BLaER1 (cell line): ENCODE measurements at regions not wholly inside any gene's neighbourhood (a gene's known extent, or its start where the extent isn't known, plus 50 kb on each side); places are given as distances from the start of the nearest gene placed in this dataset.
"Not testable (repeated sequence)": the region's sequence is repeated elsewhere in the genome, so short reads cannot be mapped to it uniquely, and the experiment has no call there.

Experiments used
- H3K27ac ChIP-seq: shearing (Covaris generic); formaldehyde crosslinking; 2 replicates; pipeline ENCODE4 v1.8.1; 2022
- H3K27me3 ChIP-seq: shearing (Covaris generic); formaldehyde crosslinking; 2 replicates; pipeline ENCODE4 v1.8.1; 2022
- H3K36me3 ChIP-seq: shearing (Covaris generic); formaldehyde crosslinking; 2 replicates; pipeline ENCODE4 v1.8.1; 2022
- H3K4me1 ChIP-seq: shearing (Covaris generic); formaldehyde crosslinking; 2 replicates; pipeline ENCODE4 v1.8.1; 2022
- H3K4me2 ChIP-seq: shearing (Covaris generic); formaldehyde crosslinking; 2 replicates; pipeline ENCODE4 v1.8.1; 2022
- H3K4me3 ChIP-seq: shearing (Covaris generic); formaldehyde crosslinking; 2 replicates; pipeline ENCODE4 v1.8.1; 2022
- H3K9ac ChIP-seq: shearing (Covaris generic); formaldehyde crosslinking; 2 replicates; pipeline ENCODE4 v1.8.1; 2022
- H3K9me3 ChIP-seq: shearing (Covaris generic); formaldehyde crosslinking; 2 replicates; pipeline ENCODE4 v1.8.1; 2022
- H4K20me1 ChIP-seq: shearing (Covaris generic); formaldehyde crosslinking; 2 replicates; pipeline ENCODE4 v1.8.1; 2022
- Cebpa-rat ChIP-seq: shearing (Covaris generic); IDR thresholded peaks from 2 replicates; pipeline ENCODE4 v1.8.1; 2022

- no peaks in the 10 kb centered on the region for H4K20me1 ChIP-seq
- no peak overlapping the region for H3K4me3 ChIP-seq
- H3K4me1 ChIP-seq, result peaks cover 12% of the 10 kb centered on the region
- no peaks in the 10 kb centered on the region for H3K36me3 ChIP-seq
- H3K9ac ChIP-seq, result no peak overlapping the region
- H3K27ac ChIP-seq, result no peak overlapping the region
- no peaks in the 10 kb centered on the region for H3K27me3 ChIP-seq
- no peaks in the 10 kb centered on the region for H3K9me3 ChIP-seq
- H3K4me2 ChIP-seq, result no peak overlapping the region
- no peak for TF ChIP-seq Cebpa-rat
Measured at GRCh38 chr2:53230691-53231090, 536.9 kb upstream of the CHAC2 start.

GRCh38 chr2:53227535-53227934, 540.1 kb upstream of the CHAC2 start:
- Histone ChIP-seq H3K27me3 (no peaks in the 10 kb centered on the region), H3K4me2 (no peak overlapping the region), H3K27ac (no peak overlapping the region), H4K20me1 (no peaks in the 10 kb centered on the region), H3K36me3 (no peaks in the 10 kb centered on the region), H3K9ac (no peak overlapping the region), H3K4me1 (peaks cover 12% of the 10 kb centered on the region), H3K4me3 (no peak overlapping the region), H3K9me3 (no peaks in the 10 kb centered on the region)
- no peak for TF ChIP-seq Cebpa-rat

- no peak overlapping the region for H3K4me2 ChIP-seq
- no peak for TF ChIP-seq Cebpa-rat
- no peaks in the 10 kb centered on the region for H4K20me1 ChIP-seq
- no peaks in the 10 kb centered on the region for H3K4me1 ChIP-seq
- no peak overlapping the region for H3K9ac ChIP-seq
- no peak overlapping the region for H3K4me3 ChIP-seq
- H3K27me3 ChIP-seq, result no peaks in the 10 kb centered on the region
- no peak overlapping the region for H3K27ac ChIP-seq
- no peaks in the 10 kb centered on the region for H3K36me3 ChIP-seq
- H3K9me3 ChIP-seq, result peaks cover 10% of the 10 kb centered on the region; the same call in 1 of the 2 replicates
Measured at GRCh38 chr2:53220969-53221368, 546.6 kb upstream of the CHAC2 start.

GRCh38 chr2:53217250-53217649, 550.4 kb upstream of the CHAC2 start:
- TF ChIP-seq Cebpa-rat, result no peak
- no peak overlapping the region for H3K9ac ChIP-seq
- H3K9me3 ChIP-seq, result peaks cover 10% of the 10 kb centered on the region; the same call in 1 of the 2 replicates
- H3K27me3 ChIP-seq, result no peaks in the 10 kb centered on the region
- no peaks in the 10 kb centered on the region for H3K36me3 ChIP-seq
- no peak overlapping the region for H3K27ac ChIP-seq
- no peak overlapping the region for H3K4me2 ChIP-seq
- H3K4me1 ChIP-seq, result no peaks in the 10 kb centered on the region
- H3K4me3 ChIP-seq, result no peak overlapping the region
- H4K20me1 ChIP-seq, result no peaks in the 10 kb centered on the region

- Histone ChIP-seq H3K27me3 (no peaks in the 10 kb centered on the region), H3K4me3 (no peak overlapping the region), H3K4me2 (no peak overlapping the region), H3K36me3 (no peaks in the 10 kb centered on the region), H3K9me3 (peaks cover 10% of the 10 kb centered on the region; the same call in 1 of the 2 replicates), H3K9ac (no peak overlapping the region), H3K27ac (no peak overlapping the region), H4K20me1 (no peaks in the 10 kb centered on the region), H3K4me1 (no peaks in the 10 kb centered on the region)
- TF ChIP-seq Cebpa-rat, result no peak
Measured at GRCh38 chr2:53216805-53217204, 550.8 kb upstream of the CHAC2 start.

GRCh38 chr2:53212576-53212975, 555.0 kb upstream of the CHAC2 start:
- H3K27me3 ChIP-seq, result no peaks in the 10 kb centered on the region
- no peak overlapping the region for H3K9ac ChIP-seq
- no peaks in the 10 kb centered on the region for H4K20me1 ChIP-seq
- H3K9me3 ChIP-seq, result peaks cover 8% of the 10 kb centered on the region; the same call in 1 of the 2 replicates
- no peak overlapping the region for H3K27ac ChIP-seq
- H3K4me3 ChIP-seq, result no peak overlapping the region
- H3K4me1 ChIP-seq, result no peaks in the 10 kb centered on the region
- H3K4me2 ChIP-seq, result no peak overlapping the region
- H3K36me3 ChIP-seq, result no peaks in the 10 kb centered on the region
- no peak for TF ChIP-seq Cebpa-rat

GRCh38 chr2:53211201-53211774, 556.3 kb upstream of the CHAC2 start:
- Histone ChIP-seq H3K9ac (no peak overlapping the region), H3K4me3 (no peak overlapping the region), H3K4me1 (no peaks in the 10 kb centered on the region), H3K27me3 (no peaks in the 10 kb centered on the region), H3K4me2 (no peak overlapping the region), H3K9me3 (no peaks in the 10 kb centered on the region), H3K27ac (no peak overlapping the region), H3K36me3 (no peaks in the 10 kb centered on the region), H4K20me1 (no peaks in the 10 kb centered on the region)
- TF ChIP-seq Cebpa-rat, result no peak

GRCh38 chr2:53210538-53210937, 557.1 kb upstream of the CHAC2 start:
- Histone ChIP-seq H3K27ac (no peak overlapping the region), H3K4me2 (no peak overlapping the region), H3K4me1 (no peaks in the 10 kb centered on the region), H3K9ac (no peak overlapping the region), H3K36me3 (no peaks in the 10 kb centered on the region), H4K20me1 (no peaks in the 10 kb centered on the region), H3K27me3 (no peaks in the 10 kb centered on the region), H3K9me3 (no peaks in the 10 kb centered on the region), H3K4me3 (no peak overlapping the region)
- TF ChIP-seq Cebpa-rat, result no peak

- Histone ChIP-seq H3K9me3 (no peaks in the 10 kb centered on the region), H3K27ac (no peak overlapping the region), H3K4me3 (no peak overlapping the region), H3K27me3 (no peaks in the 10 kb centered on the region), H3K36me3 (no peaks in the 10 kb centered on the region), H4K20me1 (no peaks in the 10 kb centered on the region), H3K4me1 (no peaks in the 10 kb centered on the region), H3K4me2 (no peak overlapping the region), H3K9ac (no peak overlapping the region)
- no peak for TF ChIP-seq Cebpa-rat
Measured at GRCh38 chr2:53209679-53210458, 557.7 kb upstream of the CHAC2 start.

GRCh38 chr2:53208815-53209214, 558.8 kb upstream of the CHAC2 start:
- Histone ChIP-seq H3K27me3 (no peaks in the 10 kb centered on the region), H3K4me3 (no peak overlapping the region), H3K4me2 (no peak overlapping the region), H3K4me1 (no peaks in the 10 kb centered on the region), H3K27ac (no peak overlapping the region), H4K20me1 (no peaks in the 10 kb centered on the region), H3K9ac (no peak overlapping the region), H3K36me3 (no peaks in the 10 kb centered on the region), H3K9me3 (no peaks in the 10 kb centered on the region)
- TF ChIP-seq Cebpa-rat, result no peak

GRCh38 chr2:53206226-53206625, 561.4 kb upstream of the CHAC2 start:
- not testable (repeated sequence) for H3K36me3 ChIP-seq, H3K9ac ChIP-seq, H3K4me3 ChIP-seq, H3K9me3 ChIP-seq, H3K27me3 ChIP-seq, H4K20me1 ChIP-seq, H3K4me2 ChIP-seq, H3K27ac ChIP-seq, H3K4me1 ChIP-seq
